ENCODE measurements at regions not wholly inside any gene's neighbourhood (a gene's known extent, or its start where the extent isn't known, plus 50 kb on each side); places are given as distances from the start of the nearest gene placed in this dataset.

DNA sequence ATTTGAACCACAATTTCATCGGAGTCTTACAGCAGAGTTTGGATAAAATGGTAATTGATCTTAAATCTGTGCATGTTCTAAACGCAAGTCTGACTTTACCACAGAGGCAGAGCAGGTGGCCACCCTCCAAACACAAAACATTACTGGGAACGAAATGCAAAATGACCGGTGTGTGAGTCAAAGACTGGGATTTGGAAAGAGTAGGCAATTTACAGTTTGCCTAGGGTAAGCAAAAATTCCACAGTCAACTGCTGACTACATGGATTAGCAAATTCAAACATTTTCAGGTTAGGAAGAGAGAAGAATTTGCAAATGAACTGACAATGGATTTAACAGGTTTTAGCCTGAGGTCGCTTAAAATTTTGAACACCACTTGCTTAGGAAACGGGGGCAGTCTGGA is 444.4 kb downstream of the HDGFL1 start:
- no peaks in the 10 kb centered on the region for H3K4me1 ChIP-seq
- intact Hi-C loops (cut with DNase I), result no loop called here
- ATAC-seq, result no peak
- TF ChIP-seq POLR2A (IDR thresholded peaks at IDR 0.05), result no peak
- TF ChIP-seq, protein P1, sequence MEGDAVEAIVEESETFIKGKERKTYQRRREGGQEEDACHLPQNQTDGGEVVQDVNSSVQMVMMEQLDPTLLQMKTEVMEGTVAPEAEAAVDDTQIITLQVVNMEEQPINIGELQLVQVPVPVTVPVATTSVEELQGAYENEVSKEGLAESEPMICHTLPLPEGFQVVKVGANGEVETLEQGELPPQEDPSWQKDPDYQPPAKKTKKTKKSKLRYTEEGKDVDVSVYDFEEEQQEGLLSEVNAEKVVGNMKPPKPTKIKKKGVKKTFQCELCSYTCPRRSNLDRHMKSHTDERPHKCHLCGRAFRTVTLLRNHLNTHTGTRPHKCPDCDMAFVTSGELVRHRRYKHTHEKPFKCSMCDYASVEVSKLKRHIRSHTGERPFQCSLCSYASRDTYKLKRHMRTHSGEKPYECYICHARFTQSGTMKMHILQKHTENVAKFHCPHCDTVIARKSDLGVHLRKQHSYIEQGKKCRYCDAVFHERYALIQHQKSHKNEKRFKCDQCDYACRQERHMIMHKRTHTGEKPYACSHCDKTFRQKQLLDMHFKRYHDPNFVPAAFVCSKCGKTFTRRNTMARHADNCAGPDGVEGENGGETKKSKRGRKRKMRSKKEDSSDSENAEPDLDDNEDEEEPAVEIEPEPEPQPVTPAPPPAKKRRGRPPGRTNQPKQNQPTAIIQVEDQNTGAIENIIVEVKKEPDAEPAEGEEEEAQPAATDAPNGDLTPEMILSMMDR (IDR thresholded peaks at IDR 0.05), result no peak
- DNase-seq, result no peak
- no peaks in the 10 kb centered on the region for H3K27me3 ChIP-seq
- 79 to 86% (median 83%) methylated on average over 6 of the region's 6 CpGs for WGBS, 4 donors
- no peak overlapping the region for H3K4me3 ChIP-seq
- no peaks in the 10 kb centered on the region for H3K36me3 ChIP-seq
- H3K27ac ChIP-seq, result no peak overlapping the region
- H3K9me3 ChIP-seq, result peaks cover 0 to 7% (median 0%) of the 10 kb centered on the region in 12 donors

DNA sequence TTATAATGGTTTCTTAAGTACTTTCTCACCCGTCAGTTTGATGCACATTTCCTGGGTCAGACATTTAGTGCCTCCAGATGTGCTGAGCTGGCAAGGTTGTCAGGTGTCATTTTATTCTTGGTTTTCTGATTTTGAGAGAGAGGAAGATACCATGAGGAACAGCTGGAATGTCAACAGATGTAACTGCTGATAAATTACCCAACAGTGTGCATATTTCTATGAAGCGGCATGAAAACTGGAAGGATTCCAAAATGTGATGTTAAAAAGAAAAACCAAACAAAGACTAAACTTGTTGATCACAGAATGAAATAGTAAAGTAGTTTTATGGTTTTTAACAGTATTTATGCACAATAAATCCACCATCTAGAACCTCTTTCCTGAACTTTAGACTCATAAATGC is 447.3 kb downstream of the HDGFL1 start:
- WGBS, 4 donors, result 65 to 73% (median 70%) methylated on average over 2 of the region's 2 CpGs
- intact Hi-C loops (cut with DNase I), result no loop called here
- TF ChIP-seq, protein P1 (IDR thresholded peaks at IDR 0.05), result no peak
- TF ChIP-seq POLR2A (IDR thresholded peaks at IDR 0.05), result no peak
- Histone ChIP-seq H3K36me3 (no peaks in the 10 kb centered on the region), H3K4me1 (no peaks in the 10 kb centered on the region), H3K4me3 (no peak overlapping the region), H3K27me3 (no peaks in the 10 kb centered on the region), H3K27ac (no peak overlapping the region), H3K9me3 (peaks cover 0 to 5% (median 0%) of the 10 kb centered on the region in 12 donors)
- DNase-seq, result no peak
- ATAC-seq, result no peak

DNA sequence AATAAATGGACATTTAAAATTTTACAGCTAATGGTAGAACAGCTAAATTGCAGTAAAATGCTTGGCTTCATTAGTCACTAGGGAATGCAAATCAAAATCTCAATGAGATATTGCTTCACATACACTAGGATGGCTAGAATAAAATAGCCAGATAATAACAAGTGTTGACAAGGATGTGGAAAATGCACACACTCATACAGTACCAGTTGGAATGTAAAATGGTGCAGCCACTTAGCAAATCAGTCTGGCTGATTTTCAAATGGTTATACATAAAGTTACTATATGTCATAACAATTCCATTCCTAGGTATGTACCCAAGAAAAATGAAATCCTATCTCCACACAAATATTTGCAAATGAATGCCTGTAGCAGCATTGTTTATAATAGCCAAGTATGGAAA is 452.1 kb downstream of the HDGFL1 start:
- H3K4me3 ChIP-seq, result no peak overlapping the region
- TF ChIP-seq POLR2A (IDR thresholded peaks at IDR 0.05), result no peak
- TF ChIP-seq, protein P1 (IDR thresholded peaks at IDR 0.05), result no peak
- no peaks in the 10 kb centered on the region for H3K27me3 ChIP-seq
- intact Hi-C loops (cut with DNase I), result no loop called here
- H3K36me3 ChIP-seq, result no peaks in the 10 kb centered on the region
- H3K4me1 ChIP-seq, result no peaks in the 10 kb centered on the region
- no peak for ATAC-seq
- no peak overlapping the region for H3K27ac ChIP-seq
- DNase-seq, result no peak
- peaks cover 0 to 6% (median 0%) of the 10 kb centered on the region in 12 donors for H3K9me3 ChIP-seq

DNA sequence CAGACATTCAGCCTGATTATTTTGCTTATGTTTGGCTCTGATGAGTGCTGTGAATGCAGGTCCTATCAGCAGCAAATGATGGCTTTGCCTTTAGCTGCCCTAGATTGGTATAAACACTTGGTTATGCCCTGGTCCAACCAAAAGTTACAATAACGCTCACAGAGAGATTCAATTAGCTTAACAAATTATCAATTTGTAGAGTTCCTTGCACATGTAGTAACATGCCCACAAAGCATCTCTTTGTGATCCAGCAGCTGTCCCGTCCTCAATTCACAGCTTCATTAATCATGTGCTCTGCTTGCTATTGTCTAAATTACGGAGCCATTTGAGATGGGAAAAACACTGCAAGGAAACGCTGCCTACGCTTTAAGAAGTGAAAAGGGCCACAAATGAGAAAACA is 457.9 kb downstream of the HDGFL1 start:
- TF ChIP-seq, protein P1 (IDR thresholded peaks at IDR 0.05), result no peak
- TF ChIP-seq POLR2A (IDR thresholded peaks at IDR 0.05), result no peak
- H3K9me3 ChIP-seq, result no peaks in the 10 kb centered on the region
- H3K4me1 ChIP-seq, result no peaks in the 10 kb centered on the region
- no peak overlapping the region for H3K27ac ChIP-seq
- no peak overlapping the region for H3K4me3 ChIP-seq
- intact Hi-C loops (cut with DNase I), result no loop called here
- 77 to 90% (median 81%) methylated on average over 5 of the region's 5 CpGs for WGBS, 4 donors
- DNase-seq (no peak), ATAC-seq (no peak)
- no peaks in the 10 kb centered on the region for H3K27me3 ChIP-seq
- no peaks in the 10 kb centered on the region for H3K36me3 ChIP-seq
